ENCODE measurements at regions not wholly inside any gene's neighbourhood (a gene's known extent, or its start where the extent isn't known, plus 50 kb on each side); places are given as distances from the start of the nearest gene placed in this dataset.

DNA sequence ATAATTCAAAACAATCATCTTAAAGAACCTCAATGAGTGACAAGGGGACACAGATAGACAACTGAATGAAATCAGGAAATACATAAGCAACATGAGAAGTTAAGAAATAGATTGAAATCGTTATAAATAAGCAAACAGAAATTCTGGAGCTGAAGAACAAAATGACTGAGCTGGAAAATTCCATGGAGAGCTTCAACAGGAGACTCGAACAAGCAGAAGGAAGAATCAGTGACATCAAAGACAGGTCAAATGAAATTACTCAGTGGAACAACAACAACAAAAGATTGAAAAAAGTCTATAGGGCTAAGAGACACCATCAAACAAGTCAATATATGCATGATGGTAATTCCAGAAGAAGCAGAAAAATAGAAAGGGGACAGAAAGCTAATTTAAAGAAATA, 89.5 kb upstream of the ALKAL2 start:
- TF ChIP-seq CTCF (IDR thresholded peaks at IDR 0.05; ENCODE audit: low read depth, low read length) = no peak
- Histone ChIP-seq H3K4me3 (ENCODE audit: low read depth, low read length) (no peak overlapping the region), H3K9me3 (ENCODE audit: severe bottlenecking) (peaks cover 16% of the 10 kb centered on the region)

GRCh38 chr2:375956-376307, 88.0 kb upstream of the ALKAL2 start:
- H3K36me3 ChIP-seq = no peaks in the 10 kb centered on the region
- H3K9me3 ChIP-seq (ENCODE audit: severe bottlenecking) = peaks cover 19% of the 10 kb centered on the region
- no peak overlapping the region for H3K4me3 ChIP-seq (ENCODE audit: low read depth, low read length)
- no peak overlapping the region for H3K27ac ChIP-seq
- TF ChIP-seq CTCF (IDR thresholded peaks at IDR 0.05; ENCODE audit: low read depth, low read length) = no peak
- no peak for DNase-seq
- H3K27me3 ChIP-seq (ENCODE audit: insufficient read depth, low read depth, severe bottlenecking) = no peaks in the 10 kb centered on the region

More for the DNA sequence above, 89.5 kb upstream of the ALKAL2 start:
- DNase-seq = no peak
- no peaks in the 10 kb centered on the region for H3K27me3 ChIP-seq (ENCODE audit: insufficient read depth, low read depth, severe bottlenecking)
- H3K36me3 ChIP-seq = no peaks in the 10 kb centered on the region
- H3K27ac ChIP-seq = no peak overlapping the region

DNA sequence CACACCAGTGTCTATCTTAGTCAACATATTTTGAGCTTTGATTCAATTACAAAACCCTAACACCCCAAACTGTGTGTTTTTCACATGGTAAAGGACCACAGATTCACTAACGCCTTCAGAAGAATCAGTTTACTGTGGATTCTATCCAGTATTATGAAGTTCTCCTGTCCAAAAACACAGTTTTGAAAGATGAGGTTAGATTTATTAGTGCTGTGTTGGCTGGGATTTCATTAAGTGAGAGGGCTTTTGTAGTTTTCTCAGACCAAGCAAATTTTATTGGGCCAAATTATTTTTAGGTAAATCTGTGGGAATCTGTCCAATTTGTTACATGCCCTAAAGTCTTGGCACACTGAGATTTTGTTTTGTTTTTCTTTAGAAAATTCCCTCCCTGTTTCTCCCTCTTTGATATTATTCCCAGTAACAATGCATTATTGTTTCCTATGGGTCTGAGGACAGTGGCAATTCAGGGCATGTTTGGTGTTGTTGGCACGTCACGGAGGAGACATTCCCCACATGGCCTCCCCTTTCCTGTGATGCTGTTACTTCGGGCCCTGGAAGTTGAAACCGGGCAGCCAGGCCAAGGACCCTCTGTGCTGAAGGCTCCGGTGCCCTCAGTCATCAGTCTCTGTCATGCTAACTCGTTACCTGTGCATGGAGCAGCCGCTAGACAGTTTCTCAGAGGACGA, 87.5 kb upstream of the ALKAL2 start:
- Histone ChIP-seq H3K4me3 (ENCODE audit: low read depth, low read length) (no peak overlapping the region), H3K27ac (no peak overlapping the region), H3K27me3 (ENCODE audit: insufficient read depth, low read depth, severe bottlenecking) (no peaks in the 10 kb centered on the region), H3K36me3 (no peaks in the 10 kb centered on the region), H3K9me3 (ENCODE audit: severe bottlenecking) (peaks cover 19% of the 10 kb centered on the region)
- DNase-seq = no peak
- no peak for TF ChIP-seq CTCF (IDR thresholded peaks at IDR 0.05; ENCODE audit: low read depth, low read length)

- Histone ChIP-seq H3K9me3 (ENCODE audit: severe bottlenecking) (peaks cover 11% of the 10 kb centered on the region), H3K4me3 (ENCODE audit: low read depth, low read length) (no peak overlapping the region), H3K27me3 (ENCODE audit: insufficient read depth, low read depth, severe bottlenecking) (peaks cover 31% of the 10 kb centered on the region), H3K36me3 (no peaks in the 10 kb centered on the region), H3K27ac (no peak overlapping the region)
- TF ChIP-seq CTCF (IDR thresholded peaks at IDR 0.05; ENCODE audit: low read depth, low read length) = no peak
- DNase-seq = no peak
These were observed 80.5 kb upstream of the ALKAL2 start for GRCh38 chr2:368386-368785.

- no peaks in the 10 kb centered on the region for H3K36me3 ChIP-seq
- no peak overlapping the region for H3K4me3 ChIP-seq (ENCODE audit: low read depth, low read length)
- H3K27ac ChIP-seq = no peak overlapping the region
- H3K27me3 ChIP-seq (ENCODE audit: insufficient read depth, low read depth, severe bottlenecking) = peaks cover 37% of the 10 kb centered on the region
- H3K9me3 ChIP-seq (ENCODE audit: severe bottlenecking) = peaks cover 21% of the 10 kb centered on the region
- no peak for TF ChIP-seq CTCF (IDR thresholded peaks at IDR 0.05; ENCODE audit: low read depth, low read length)
- DNase-seq = no peak
These were observed 79.4 kb upstream of the ALKAL2 start for GRCh38 chr2:367246-367645.

DNA sequence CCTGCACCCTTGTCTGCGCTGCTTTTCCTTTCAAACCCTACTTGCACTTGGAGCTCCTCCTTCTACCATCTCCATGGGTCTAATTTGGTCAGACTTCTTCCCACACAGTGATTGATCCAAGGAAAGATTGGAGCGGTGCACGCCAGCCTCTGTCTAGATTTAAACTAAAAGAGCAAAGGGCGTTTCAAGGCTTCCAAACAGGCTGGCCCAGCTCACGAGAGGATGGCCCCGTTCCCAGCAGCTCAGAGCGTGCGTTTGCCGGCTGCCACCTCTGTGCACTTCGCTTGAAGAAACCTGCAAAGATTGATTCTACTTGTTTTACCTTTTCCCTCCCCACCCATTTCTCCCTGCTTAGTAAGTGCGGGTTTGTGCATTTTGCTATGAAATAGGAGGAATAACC, 78.8 kb upstream of the ALKAL2 start:
- TF ChIP-seq CTCF (IDR thresholded peaks at IDR 0.05; ENCODE audit: low read depth, low read length) = no peak
- Histone ChIP-seq H3K27ac (no peak overlapping the region), H3K9me3 (ENCODE audit: severe bottlenecking) (peaks cover 26% of the 10 kb centered on the region), H3K36me3 (no peaks in the 10 kb centered on the region), H3K27me3 (ENCODE audit: insufficient read depth, low read depth, severe bottlenecking) (peaks cover 37% of the 10 kb centered on the region), H3K4me3 (ENCODE audit: low read depth, low read length) (no peak overlapping the region)
- DNase-seq = no peak

All from WERI-Rb-1 (cell line).